ENCODE measurements at regions not wholly inside any gene's neighbourhood (a gene's known extent, or its start where the extent isn't known, plus 50 kb on each side); places are given as distances from the start of the nearest gene placed in this dataset.

DNA sequence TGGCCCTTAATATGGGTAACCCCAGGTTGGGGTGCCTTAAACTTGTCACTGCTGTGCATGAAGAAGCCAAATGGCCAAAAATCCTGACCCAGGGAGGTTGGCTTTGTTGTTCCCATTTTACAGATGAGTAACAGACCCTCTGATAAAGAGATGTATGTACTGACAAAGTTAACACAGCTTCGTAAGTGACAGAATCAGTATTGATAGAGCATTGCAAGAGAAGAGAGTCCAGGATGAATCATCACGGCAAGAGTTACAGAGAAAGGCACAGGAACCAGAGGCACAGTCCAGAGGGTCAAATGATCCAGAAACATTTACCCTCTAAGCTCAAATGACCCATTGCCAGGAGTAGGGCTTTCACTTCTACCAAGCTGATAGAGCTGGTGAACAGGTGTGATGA lies 103.8 kb upstream of the SMC2 start:
- Histone ChIP-seq H3K4me1 (no peaks in the 10 kb centered on the region), H3K36me3 (no peaks in the 10 kb centered on the region), H3K9me3 (no peaks in the 10 kb centered on the region), H3K4me3 (no peak overlapping the region), H3K27me3 (no peaks in the 10 kb centered on the region), H3K27ac (no peak overlapping the region)
- no peak for DNase-seq
- no peak for TF ChIP-seq POLR2A (IDR thresholded peaks at IDR 0.05)
- TF ChIP-seq, protein P1, sequence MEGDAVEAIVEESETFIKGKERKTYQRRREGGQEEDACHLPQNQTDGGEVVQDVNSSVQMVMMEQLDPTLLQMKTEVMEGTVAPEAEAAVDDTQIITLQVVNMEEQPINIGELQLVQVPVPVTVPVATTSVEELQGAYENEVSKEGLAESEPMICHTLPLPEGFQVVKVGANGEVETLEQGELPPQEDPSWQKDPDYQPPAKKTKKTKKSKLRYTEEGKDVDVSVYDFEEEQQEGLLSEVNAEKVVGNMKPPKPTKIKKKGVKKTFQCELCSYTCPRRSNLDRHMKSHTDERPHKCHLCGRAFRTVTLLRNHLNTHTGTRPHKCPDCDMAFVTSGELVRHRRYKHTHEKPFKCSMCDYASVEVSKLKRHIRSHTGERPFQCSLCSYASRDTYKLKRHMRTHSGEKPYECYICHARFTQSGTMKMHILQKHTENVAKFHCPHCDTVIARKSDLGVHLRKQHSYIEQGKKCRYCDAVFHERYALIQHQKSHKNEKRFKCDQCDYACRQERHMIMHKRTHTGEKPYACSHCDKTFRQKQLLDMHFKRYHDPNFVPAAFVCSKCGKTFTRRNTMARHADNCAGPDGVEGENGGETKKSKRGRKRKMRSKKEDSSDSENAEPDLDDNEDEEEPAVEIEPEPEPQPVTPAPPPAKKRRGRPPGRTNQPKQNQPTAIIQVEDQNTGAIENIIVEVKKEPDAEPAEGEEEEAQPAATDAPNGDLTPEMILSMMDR (IDR thresholded peaks at IDR 0.05) = no peak
- intact Hi-C loops (cut with DNase I; ENCODE audit: low total_unique reads) = no loop called here

GRCh38 chr9:103991001-103991400 lies 103.1 kb upstream of the SMC2 start:
- intact Hi-C loops (cut with DNase I; ENCODE audit: low total_unique reads) = no loop called here
- Histone ChIP-seq H3K36me3 (no peaks in the 10 kb centered on the region), H3K9me3 (no peaks in the 10 kb centered on the region), H3K4me3 (no peak overlapping the region), H3K27ac (no peak overlapping the region), H3K27me3 (no peaks in the 10 kb centered on the region), H3K4me1 (no peaks in the 10 kb centered on the region)
- TF ChIP-seq, protein P1 (IDR thresholded peaks at IDR 0.05) = no peak
- TF ChIP-seq POLR2A (IDR thresholded peaks at IDR 0.05) = no peak
- DNase-seq = no peak

GRCh38 chr9:103991698-103992097 lies 102.4 kb upstream of the SMC2 start:
- intact Hi-C loops (cut with DNase I; ENCODE audit: low total_unique reads) = no loop called here
- Histone ChIP-seq H3K36me3 (no peaks in the 10 kb centered on the region), H3K27ac (no peak overlapping the region)

DNA sequence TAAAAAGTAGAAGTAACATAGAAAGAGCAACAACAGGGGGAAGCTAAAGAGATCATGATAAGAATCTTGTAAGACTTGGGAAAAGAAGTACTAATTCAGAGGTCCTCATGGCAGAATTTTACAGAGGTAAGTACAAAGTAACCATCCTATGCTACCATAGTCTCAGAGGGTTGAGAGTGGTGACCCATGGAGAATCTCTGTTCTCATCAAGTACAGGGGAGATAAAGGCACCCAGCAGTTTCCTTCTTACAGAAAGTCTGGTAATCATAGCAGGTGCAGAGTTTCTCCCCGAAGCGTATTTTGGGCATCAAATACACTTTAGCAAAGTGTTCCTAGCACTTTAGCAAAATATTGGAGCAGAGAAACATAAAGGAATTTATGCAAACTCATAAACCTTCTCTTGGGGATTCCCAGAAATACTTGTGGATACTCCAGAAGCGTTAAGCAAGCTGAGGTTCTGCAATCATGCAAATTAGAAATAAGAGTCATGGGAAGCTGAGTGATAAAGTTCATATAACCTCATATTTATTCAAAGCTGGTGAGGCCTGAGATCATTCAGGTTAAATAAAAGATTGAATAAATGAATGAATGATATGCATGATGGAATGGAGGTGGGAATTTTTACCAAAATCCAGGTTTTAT lies 101.0 kb upstream of the SMC2 start:
- Histone ChIP-seq H3K27me3 (no peaks in the 10 kb centered on the region), H3K36me3 (no peaks in the 10 kb centered on the region), H3K9me3 (no peaks in the 10 kb centered on the region), H3K4me3 (no peak overlapping the region), H3K4me1 (no peaks in the 10 kb centered on the region), H3K27ac (no peak overlapping the region)
- intact Hi-C loops (cut with DNase I; ENCODE audit: low total_unique reads) = no loop called here
- DNase-seq = no peak
- TF ChIP-seq, protein P1 (IDR thresholded peaks at IDR 0.05) = no peak
- no peak for TF ChIP-seq POLR2A (IDR thresholded peaks at IDR 0.05)

More at GRCh38 chr9:103991698-103992097, 102.4 kb upstream of the SMC2 start:
- Histone ChIP-seq H3K4me3 (no peak overlapping the region), H3K9me3 (no peaks in the 10 kb centered on the region), H3K27me3 (no peaks in the 10 kb centered on the region), H3K4me1 (no peaks in the 10 kb centered on the region)
- TF ChIP-seq, protein P1 (IDR thresholded peaks at IDR 0.05) = no peak
- DNase-seq = no peak

- H3K9me3 ChIP-seq = no peaks in the 10 kb centered on the region
- H3K36me3 ChIP-seq = no peaks in the 10 kb centered on the region
- no peak overlapping the region for H3K4me3 ChIP-seq
- H3K27ac ChIP-seq = no peak overlapping the region
- DNase-seq = no peak
- intact Hi-C loops (cut with DNase I; ENCODE audit: low total_unique reads) = no loop called here
- H3K4me1 ChIP-seq = no peaks in the 10 kb centered on the region
- no peaks in the 10 kb centered on the region for H3K27me3 ChIP-seq
- TF ChIP-seq, protein P1 (IDR thresholded peaks at IDR 0.05) = no peak
- no peak for TF ChIP-seq POLR2A (IDR thresholded peaks at IDR 0.05)
Measured at GRCh38 chr9:103997856-103998370, 96.2 kb upstream of the SMC2 start.
